OCI-LY7 (cell line): ENCODE measurements at regions not wholly inside any gene's neighbourhood (a gene's known extent, or its start where the extent isn't known, plus 50 kb on each side); places are given as distances from the start of the nearest gene placed in this dataset.

Experiments used
- EZH2phosphoT487 ChIP-seq: fragments of 200-600 bp; sonication (generic); IDR thresholded peaks from 2 replicates; pipeline ENCODE4 v1.6.1; 2018; ENCODE audit warnings: low read depth, borderline replicate concordance, mild to moderate bottlenecking, mixed run types, antibody characterized with exemption, low read length, moderate library complexity, mixed read lengths
- TF ChIP-seq, protein P1 (sequence below): fragments of 200-600 bp; sonication (generic); conservative IDR thresholded peaks from 2 replicates; pipeline ENCODE4 v1.5.1; 2014; ENCODE audit warnings: mild to moderate bottlenecking, antibody characterized with exemption, low read length, moderate library complexity, mixed read lengths

DNA sequence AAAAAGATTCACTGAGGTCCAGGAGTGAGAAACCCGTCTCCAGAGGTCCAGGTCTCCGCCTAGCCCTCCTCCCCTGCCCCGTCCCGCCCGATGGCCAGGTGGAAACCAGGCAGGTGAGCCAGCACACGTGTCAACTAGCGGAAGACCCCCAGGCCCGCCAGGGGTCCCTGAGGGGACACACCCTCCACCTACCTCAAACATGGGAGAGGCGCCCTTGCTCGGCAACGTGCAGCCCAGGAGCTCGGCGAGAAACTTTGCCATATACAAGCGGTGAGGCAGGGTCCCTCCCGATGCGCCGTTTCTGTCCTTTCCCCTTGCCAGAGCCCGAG lies 330.0 kb downstream of the HNRNPD start:
- TF ChIP-seq, protein P1, sequence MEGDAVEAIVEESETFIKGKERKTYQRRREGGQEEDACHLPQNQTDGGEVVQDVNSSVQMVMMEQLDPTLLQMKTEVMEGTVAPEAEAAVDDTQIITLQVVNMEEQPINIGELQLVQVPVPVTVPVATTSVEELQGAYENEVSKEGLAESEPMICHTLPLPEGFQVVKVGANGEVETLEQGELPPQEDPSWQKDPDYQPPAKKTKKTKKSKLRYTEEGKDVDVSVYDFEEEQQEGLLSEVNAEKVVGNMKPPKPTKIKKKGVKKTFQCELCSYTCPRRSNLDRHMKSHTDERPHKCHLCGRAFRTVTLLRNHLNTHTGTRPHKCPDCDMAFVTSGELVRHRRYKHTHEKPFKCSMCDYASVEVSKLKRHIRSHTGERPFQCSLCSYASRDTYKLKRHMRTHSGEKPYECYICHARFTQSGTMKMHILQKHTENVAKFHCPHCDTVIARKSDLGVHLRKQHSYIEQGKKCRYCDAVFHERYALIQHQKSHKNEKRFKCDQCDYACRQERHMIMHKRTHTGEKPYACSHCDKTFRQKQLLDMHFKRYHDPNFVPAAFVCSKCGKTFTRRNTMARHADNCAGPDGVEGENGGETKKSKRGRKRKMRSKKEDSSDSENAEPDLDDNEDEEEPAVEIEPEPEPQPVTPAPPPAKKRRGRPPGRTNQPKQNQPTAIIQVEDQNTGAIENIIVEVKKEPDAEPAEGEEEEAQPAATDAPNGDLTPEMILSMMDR, result no peak
- no peak for TF ChIP-seq EZH2phosphoT487
